ENCODE measurements at regions not wholly inside any gene's neighbourhood (a gene's known extent, or its start where the extent isn't known, plus 50 kb on each side); places are given as distances from the start of the nearest gene placed in this dataset.

- TF ChIP-seq, protein P1, sequence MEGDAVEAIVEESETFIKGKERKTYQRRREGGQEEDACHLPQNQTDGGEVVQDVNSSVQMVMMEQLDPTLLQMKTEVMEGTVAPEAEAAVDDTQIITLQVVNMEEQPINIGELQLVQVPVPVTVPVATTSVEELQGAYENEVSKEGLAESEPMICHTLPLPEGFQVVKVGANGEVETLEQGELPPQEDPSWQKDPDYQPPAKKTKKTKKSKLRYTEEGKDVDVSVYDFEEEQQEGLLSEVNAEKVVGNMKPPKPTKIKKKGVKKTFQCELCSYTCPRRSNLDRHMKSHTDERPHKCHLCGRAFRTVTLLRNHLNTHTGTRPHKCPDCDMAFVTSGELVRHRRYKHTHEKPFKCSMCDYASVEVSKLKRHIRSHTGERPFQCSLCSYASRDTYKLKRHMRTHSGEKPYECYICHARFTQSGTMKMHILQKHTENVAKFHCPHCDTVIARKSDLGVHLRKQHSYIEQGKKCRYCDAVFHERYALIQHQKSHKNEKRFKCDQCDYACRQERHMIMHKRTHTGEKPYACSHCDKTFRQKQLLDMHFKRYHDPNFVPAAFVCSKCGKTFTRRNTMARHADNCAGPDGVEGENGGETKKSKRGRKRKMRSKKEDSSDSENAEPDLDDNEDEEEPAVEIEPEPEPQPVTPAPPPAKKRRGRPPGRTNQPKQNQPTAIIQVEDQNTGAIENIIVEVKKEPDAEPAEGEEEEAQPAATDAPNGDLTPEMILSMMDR (IDR thresholded peaks at IDR 0.05): no peak
- TF ChIP-seq, protein P2, sequence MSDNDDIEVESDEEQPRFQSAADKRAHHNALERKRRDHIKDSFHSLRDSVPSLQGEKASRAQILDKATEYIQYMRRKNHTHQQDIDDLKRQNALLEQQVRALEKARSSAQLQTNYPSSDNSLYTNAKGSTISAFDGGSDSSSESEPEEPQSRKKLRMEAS (IDR thresholded peaks at IDR 0.05; ENCODE audit: low read depth): no peak
- no peak for TF ChIP-seq POLR2AphosphoS5 (IDR thresholded peaks at IDR 0.05; ENCODE audit: low read depth, low read length)
- no peak for TF ChIP-seq YY1 (IDR thresholded peaks at IDR 0.05; ENCODE audit: low read depth)
- TF ChIP-seq, protein P3, sequence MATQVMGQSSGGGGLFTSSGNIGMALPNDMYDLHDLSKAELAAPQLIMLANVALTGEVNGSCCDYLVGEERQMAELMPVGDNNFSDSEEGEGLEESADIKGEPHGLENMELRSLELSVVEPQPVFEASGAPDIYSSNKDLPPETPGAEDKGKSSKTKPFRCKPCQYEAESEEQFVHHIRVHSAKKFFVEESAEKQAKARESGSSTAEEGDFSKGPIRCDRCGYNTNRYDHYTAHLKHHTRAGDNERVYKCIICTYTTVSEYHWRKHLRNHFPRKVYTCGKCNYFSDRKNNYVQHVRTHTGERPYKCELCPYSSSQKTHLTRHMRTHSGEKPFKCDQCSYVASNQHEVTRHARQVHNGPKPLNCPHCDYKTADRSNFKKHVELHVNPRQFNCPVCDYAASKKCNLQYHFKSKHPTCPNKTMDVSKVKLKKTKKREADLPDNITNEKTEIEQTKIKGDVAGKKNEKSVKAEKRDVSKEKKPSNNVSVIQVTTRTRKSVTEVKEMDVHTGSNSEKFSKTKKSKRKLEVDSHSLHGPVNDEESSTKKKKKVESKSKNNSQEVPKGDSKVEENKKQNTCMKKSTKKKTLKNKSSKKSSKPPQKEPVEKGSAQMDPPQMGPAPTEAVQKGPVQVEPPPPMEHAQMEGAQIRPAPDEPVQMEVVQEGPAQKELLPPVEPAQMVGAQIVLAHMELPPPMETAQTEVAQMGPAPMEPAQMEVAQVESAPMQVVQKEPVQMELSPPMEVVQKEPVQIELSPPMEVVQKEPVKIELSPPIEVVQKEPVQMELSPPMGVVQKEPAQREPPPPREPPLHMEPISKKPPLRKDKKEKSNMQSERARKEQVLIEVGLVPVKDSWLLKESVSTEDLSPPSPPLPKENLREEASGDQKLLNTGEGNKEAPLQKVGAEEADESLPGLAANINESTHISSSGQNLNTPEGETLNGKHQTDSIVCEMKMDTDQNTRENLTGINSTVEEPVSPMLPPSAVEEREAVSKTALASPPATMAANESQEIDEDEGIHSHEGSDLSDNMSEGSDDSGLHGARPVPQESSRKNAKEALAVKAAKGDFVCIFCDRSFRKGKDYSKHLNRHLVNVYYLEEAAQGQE (IDR thresholded peaks at IDR 0.05; ENCODE audit: low read depth, low read length): no peak
- TF ChIP-seq GABPA (IDR thresholded peaks at IDR 0.05; ENCODE audit: low read depth): no peak
- TF ChIP-seq EZH2phosphoT487 (IDR thresholded peaks at IDR 0.05; ENCODE audit: borderline replicate concordance, low read depth): no peak
- no peak for TF ChIP-seq SIN3A (IDR thresholded peaks at IDR 0.05; ENCODE audit: borderline replicate concordance, low read depth, low read length)
- TF ChIP-seq RAD21 (IDR thresholded peaks at IDR 0.05; ENCODE audit: low read length): no peak
- no peak for TF ChIP-seq TAF1 (IDR thresholded peaks at IDR 0.05; ENCODE audit: borderline replicate concordance, low read depth, low read length)
Observed at GRCh38 chr1:61568460-61569302, 156.3 kb downstream of the TM2D1 start.
